ENCODE measurements at regions not wholly inside any gene's neighbourhood (a gene's known extent, or its start where the extent isn't known, plus 50 kb on each side); places are given as distances from the start of the nearest gene placed in this dataset.

GRCh38 chr12:46461907-46462640 is 89.5 kb upstream of the SLC38A2 start:
- in situ Hi-C loops (cut with MboI; ENCODE audit: low sequenced_read_pairs), result no loop called here
- BruUV-seq (replicated peaks), result no TSS peak
- peak overlapping the region; percentile 51; the same call in 2 of the 3 replicates for H2BK15ac ChIP-seq (ENCODE audit: low read depth, low read length)
- H3K23ac ChIP-seq (ENCODE audit: low read depth, low read length), result no peak overlapping the region; the same call in 1 of the 2 replicates
- no peaks in the 10 kb centered on the region for H4K20me1 ChIP-seq (ENCODE audit: insufficient read depth, low read length)
- H3K9me1 ChIP-seq (ENCODE audit: insufficient read depth, low read length), result peaks cover 9% of the 10 kb centered on the region
- DNase-seq (no peak), ATAC-seq (ENCODE audit: low read depth) (no peak)
- H2BK120ac ChIP-seq (ENCODE audit: low read depth, low read length), result peak overlapping the region; percentile 52
- H4K8ac ChIP-seq (ENCODE audit: low read depth in 2 of 2, low read length in 2 of 2), result no peak overlapping the region; a peak in 1 of 4 replicates
- no peaks in the 10 kb centered on the region for H3K36me3 ChIP-seq (ENCODE audit: control insufficient read depth, insufficient read depth, low read length)
- WGBS, 2 experiments (ENCODE audit: extremely low coverage in 2 of 2, insufficient read length in 1 of 2), result no CpG with 5 or more reads among the region's 4 CpGs
- H4K5ac ChIP-seq (ENCODE audit: low read depth, low read length), result peak overlapping the region; percentile 36; the same call in 1 of the 2 replicates
- H3K9ac ChIP-seq (ENCODE audit: low read depth, low read length), result no peak overlapping the region
- H2BK20ac ChIP-seq (ENCODE audit: low read depth, low read length), result peak overlapping the region; percentile 76
- no peak overlapping the region for H2AK5ac ChIP-seq (ENCODE audit: low read depth, low read length)
- no peak overlapping the region for H2AK9ac ChIP-seq (replicated peaks; ENCODE audit: low read depth, low read length, poor library complexity)
- H2BK5ac ChIP-seq (ENCODE audit: low read depth, low read length, poor library complexity, severe bottlenecking), result no peak overlapping the region
- peak overlapping the region; percentile 20; the same call in 1 of the 2 replicates for H3K4ac ChIP-seq (ENCODE audit: low read depth, low read length)
- peaks cover 8% of the 10 kb centered on the region for H3K4me1 ChIP-seq (ENCODE audit: control insufficient read depth, insufficient read depth, low read length)
- dilution Hi-C loops (cut with HindIII; ENCODE audit: low sequenced_read_pairs, unreplicated experiment), result no loop called here
- H3K4me2 ChIP-seq (ENCODE audit: low read depth, low read length), result no peak overlapping the region
- no peaks in the 10 kb centered on the region for H3K27me3 ChIP-seq (ENCODE audit: control insufficient read depth, insufficient read depth, low read length)
- no peak overlapping the region for H3K56ac ChIP-seq (ENCODE audit: extremely low read depth, insufficient read depth, low read length)
- H4K91ac ChIP-seq (ENCODE audit: insufficient read depth, low read depth, low read length), result peak overlapping the region; percentile 38; the same call in 1 of the 2 replicates
- 0 out of 2 replicates have a peak overlapping the region, but pooled peaks have one; percentile 46 for H3K14ac ChIP-seq (replicated peaks; ENCODE audit: low read depth, low read length)
- ChIA-PET POLR2A (ENCODE audit: unreplicated experiment) (no interaction called here), CTCF (no interaction called here)
- H3K4me3 ChIP-seq (ENCODE audit: insufficient read depth, low read depth, low read length), result no peak overlapping the region
- H2AFZ ChIP-seq (replicated peaks; ENCODE audit: low read length, poor library complexity), result no peak overlapping the region
- intact Hi-C loops (cut with micrococcal nuclease), result no loop called here
- H3K18ac ChIP-seq (ENCODE audit: low read depth, low read length), result no peak overlapping the region
- H3K79me1 ChIP-seq (ENCODE audit: low read depth in 1 of 2, low read length in 2 of 2), result peaks cover 0 to 12% of the 10 kb centered on the region in 2 experiments; a peak in 3 of 4 replicates
- no peak overlapping the region for H3K27ac ChIP-seq (ENCODE audit: insufficient read depth, low read length)
- H3K9me3 ChIP-seq (ENCODE audit: control insufficient read depth, insufficient read depth, low read length), result no peaks in the 10 kb centered on the region
- TF ChIP-seq FOS (IDR thresholded peaks at IDR 0.05; ENCODE audit: low read depth, low read length), result no peak
- TF ChIP-seq MAZ (IDR thresholded peaks at IDR 0.05; ENCODE audit: borderline replicate concordance, low read depth, low read length), result no peak
- TF ChIP-seq SMC3 (IDR thresholded peaks at IDR 0.05; ENCODE audit: low read depth, low read length), result no peak
- no peak for TF ChIP-seq MAFK (IDR thresholded peaks at IDR 0.05; ENCODE audit: low read depth, low read length)
- TF ChIP-seq NFE2L2 (IDR thresholded peaks at IDR 0.05; ENCODE audit: low read depth, low read length), result no peak
- TF ChIP-seq, protein P1, sequence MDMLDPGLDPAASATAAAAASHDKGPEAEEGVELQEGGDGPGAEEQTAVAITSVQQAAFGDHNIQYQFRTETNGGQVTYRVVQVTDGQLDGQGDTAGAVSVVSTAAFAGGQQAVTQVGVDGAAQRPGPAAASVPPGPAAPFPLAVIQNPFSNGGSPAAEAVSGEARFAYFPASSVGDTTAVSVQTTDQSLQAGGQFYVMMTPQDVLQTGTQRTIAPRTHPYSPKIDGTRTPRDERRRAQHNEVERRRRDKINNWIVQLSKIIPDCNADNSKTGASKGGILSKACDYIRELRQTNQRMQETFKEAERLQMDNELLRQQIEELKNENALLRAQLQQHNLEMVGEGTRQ (IDR thresholded peaks at IDR 0.05; ENCODE audit: low read depth, low read length), result no peak
- TF ChIP-seq CTCF (conservative IDR thresholded peaks at IDR 0.05; ENCODE audit: low read depth, low read length), result no peak
- TF ChIP-seq ELK1 (IDR thresholded peaks at IDR 0.05; ENCODE audit: borderline replicate concordance, low read depth, low read length), result no peak
- TF ChIP-seq MXI1 (IDR thresholded peaks at IDR 0.05; ENCODE audit: borderline replicate concordance, low read depth, low read length), result no peak
- no peak for TF ChIP-seq CHD1 (IDR thresholded peaks at IDR 0.05; ENCODE audit: low read depth, low read length)
- TF ChIP-seq POLR2A (IDR thresholded peaks at IDR 0.05; ENCODE audit: low read depth, low read length), result no peak
- no peak for TF ChIP-seq RFX5 (IDR thresholded peaks at IDR 0.05; ENCODE audit: low read depth, low read length)
- TF ChIP-seq BHLHE40 (IDR thresholded peaks at IDR 0.05; ENCODE audit: low read depth, low read length), result no peak
- no peak for TF ChIP-seq CEBPB (IDR thresholded peaks at IDR 0.05; ENCODE audit: low read depth, low read length)
- TF ChIP-seq RAD21 (IDR thresholded peaks at IDR 0.05; ENCODE audit: low read length), result no peak

Data from IMR-90 (cell line).